H1 (cell line): ENCODE measurements at regions not wholly inside any gene's neighbourhood (a gene's known extent, or its start where the extent isn't known, plus 50 kb on each side); places are given as distances from the start of the nearest gene placed in this dataset.

Experiments used
- CTCF ChIA-PET: fragments of 300-600 bp; sonication (Branson Sonifier 250); formaldehyde crosslinking; loops from one replicate; lab custom pipeline; 2021; ENCODE audit not compliant: partially characterized antibody; lab: Charles Lee
- POLR2A ChIA-PET: fragments of 300-600 bp; sonication (Branson Sonifier 250); formaldehyde crosslinking; loops from one replicate; lab custom pipeline; 2021; ENCODE audit warnings: inconsistent platforms; ENCODE audit not compliant: partially characterized antibody; lab: Charles Lee
- DNase-seq, 2 experiments: peaks; one replicate each; pipeline versions ENCODE4 v3.0.0 to v3.0.0-alpha.2; 2010 to 2022; ENCODE audit warnings: low spot score in 2 of 2, low read depth in 1 of 2, mixed read lengths in 1 of 2
- FAIRE-seq: peaks from 2 replicates; lab custom pipeline; 2011; peaks lifted over from hg19 to GRCh38; lab: Jason Lieb, UNC
- H2AFZ ChIP-seq: 2 replicates; pipeline ENCODE4 v1.8.1; 2012; ENCODE audit warnings: low read length, inconsistent platforms
- H2AK5ac ChIP-seq: 2 replicates; pipeline ENCODE4 v1.6.1; 2013; ENCODE audit warnings: low read depth, low read length
- H2BK120ac ChIP-seq: replicated peaks from 2 replicates; pipeline ENCODE3; 2013; ENCODE audit warnings: low read depth, low read length, inconsistent platforms
- H2BK12ac ChIP-seq: 2 replicates; pipeline ENCODE4 v1.6.1; 2013; ENCODE audit warnings: low read depth, low read length
- H2BK15ac ChIP-seq: 2 replicates; pipeline ENCODE4 v1.6.1; 2013; ENCODE audit warnings: low read length
- H2BK20ac ChIP-seq: 2 replicates; pipeline ENCODE4 v1.6.1; 2013; ENCODE audit warnings: low read length
- H2BK5ac ChIP-seq: 2 replicates; pipeline ENCODE4 v1.6.1; 2013; ENCODE audit warnings: low read depth, low read length
- H3K14ac ChIP-seq: 2 replicates; pipeline ENCODE4 v1.6.1; 2013; ENCODE audit warnings: inconsistent platforms; ENCODE audit not compliant: insufficient read length
- H3K18ac ChIP-seq: 2 replicates; pipeline ENCODE4 v1.6.1; 2013; ENCODE audit warnings: low read length; ENCODE audit errors: extremely low read depth
- H3K23ac ChIP-seq: 2 replicates; pipeline ENCODE4 v1.6.1; 2013; ENCODE audit warnings: inconsistent platforms; ENCODE audit not compliant: insufficient read length
- H3K23me2 ChIP-seq: 2 replicates; pipeline ENCODE4 v1.6.1; 2013; ENCODE audit warnings: low read depth, low read length
- H3K27ac ChIP-seq: 2 replicates; pipeline ENCODE4 v1.6.1; 2011; ENCODE audit warnings: low read depth, low read length, inconsistent platforms
- H3K27me3 ChIP-seq, 4 experiments: replicated peaks in 1 of 4; 1 replicate in 1 of 4; 2 replicates in 3 of 4; pipeline versions ENCODE4 v1.6.1 to v1.8.1; 2011 to 2013; ENCODE audit warnings: low read length in 3 of 4, mild to moderate bottlenecking in 3 of 4, inconsistent platforms in 2 of 4, mixed read lengths in 2 of 4, moderate library complexity in 1 of 4; ENCODE audit not compliant: control insufficient read depth in 3 of 4, insufficient read depth in 3 of 4; ENCODE audit errors: extremely low read depth in 1 of 4
- H3K36me3 ChIP-seq, 4 experiments: 2 replicates each; pipeline versions ENCODE4 v1.6.1 to v1.8.1; 2011 to 2013; ENCODE audit warnings: mild to moderate bottlenecking in 4 of 4, low read length in 3 of 4, moderate library complexity in 2 of 4, control low read depth in 1 of 4, inconsistent platforms in 1 of 4; ENCODE audit not compliant: insufficient read depth in 4 of 4, control insufficient read depth in 2 of 4
- H3K4ac ChIP-seq: replicated peaks from 2 replicates; pipeline ENCODE3; 2013; ENCODE audit warnings: low read length, low read depth, mixed read lengths, inconsistent platforms; ENCODE audit not compliant: insufficient read length
- H3K4me1 ChIP-seq, 4 experiments: replicated peaks in 1 of 4; 1 replicate in 1 of 4; 2 replicates in 3 of 4; pipeline versions ENCODE4 v1.6.1 to v1.8.1; 2011 to 2013; ENCODE audit warnings: low read length in 3 of 4, inconsistent platforms in 2 of 4, mixed read lengths in 1 of 4; ENCODE audit not compliant: insufficient read depth in 4 of 4, control insufficient read depth in 3 of 4
- H3K4me2 ChIP-seq, 2 experiments: 2 replicates each; pipeline versions ENCODE4 v1.6.1 to v1.8.1; 2011 to 2013; ENCODE audit warnings: low read depth in 2 of 2, low read length in 2 of 2, control low read depth in 1 of 2, inconsistent platforms in 1 of 2, mild to moderate bottlenecking in 1 of 2; ENCODE audit not compliant: insufficient read depth in 1 of 2
- H3K4me3 ChIP-seq, 4 experiments: fragments of 200-600, 300-600 bp in 1 of 4; sonication (generic), shearing (Covaris generic), sonication (Bioruptor Twin) in 1 of 4; 2 replicates each; pipeline versions ENCODE4 v1.5.1 to v1.8.1; 2011 to 2016; ENCODE audit warnings: low read length in 4 of 4, low read depth in 3 of 4, control low read depth in 2 of 4, inconsistent platforms in 2 of 4, mild to moderate bottlenecking in 2 of 4, mixed read lengths in 1 of 4, moderate library complexity in 1 of 4; ENCODE audit not compliant: insufficient read depth in 2 of 4; ENCODE audit errors: extremely low read depth in 1 of 4
- H3K56ac ChIP-seq: replicated peaks from 2 replicates; pipeline ENCODE3; 2013; ENCODE audit warnings: low read depth, mild to moderate bottlenecking, mixed read lengths, low read length, inconsistent platforms; ENCODE audit not compliant: insufficient read length
- H3K79me1 ChIP-seq: 2 replicates; pipeline ENCODE4 v1.6.1; 2013; ENCODE audit warnings: low read depth, low read length, control low read depth
- H3K79me2 ChIP-seq, 2 experiments: 2 replicates each; pipeline versions ENCODE4 v1.6.1 to v1.8.1; 2012 to 2013; ENCODE audit warnings: low read length in 2 of 2, mild to moderate bottlenecking in 2 of 2, inconsistent platforms in 1 of 2; ENCODE audit not compliant: insufficient read depth in 2 of 2, control insufficient read depth in 1 of 2
- H3K9ac ChIP-seq, 4 experiments: replicated peaks in 1 of 4; 1 replicate in 1 of 4; 2 replicates in 3 of 4; pipeline versions ENCODE4 v1.6.1 to v1.8.1; 2011 to 2013; ENCODE audit warnings: low read depth in 3 of 4, low read length in 3 of 4, control low read depth in 2 of 4, mild to moderate bottlenecking in 2 of 4, moderate library complexity in 2 of 4, inconsistent platforms in 1 of 4; ENCODE audit errors: extremely low read depth in 1 of 4
- H3K9me3 ChIP-seq, 2 experiments: 2 replicates each; pipeline versions ENCODE4 v1.6.1 to v1.8.1; 2012 to 2013; ENCODE audit warnings: mild to moderate bottlenecking in 2 of 2, moderate library complexity in 2 of 2, control low read depth in 1 of 2, inconsistent platforms in 1 of 2, low read depth in 1 of 2, low read length in 1 of 2, mixed read lengths in 1 of 2; ENCODE audit not compliant: insufficient read depth in 2 of 2
- H4K20me1 ChIP-seq, 2 experiments: replicated peaks in 1 of 2; 2 replicates each; pipeline versions ENCODE3 to v1.8.1; 2011 to 2013; ENCODE audit warnings: inconsistent platforms in 2 of 2, low read length in 2 of 2, mild to moderate bottlenecking in 1 of 2; ENCODE audit not compliant: insufficient read depth in 2 of 2, control insufficient read depth in 1 of 2
- H4K5ac ChIP-seq: 2 replicates; pipeline ENCODE4 v1.6.1; 2013; ENCODE audit warnings: low read length, low read depth, mixed read lengths, inconsistent platforms; ENCODE audit not compliant: insufficient read length
- H4K8ac ChIP-seq: 2 replicates; pipeline ENCODE4 v1.8.0; 2013; ENCODE audit warnings: mild to moderate bottlenecking, moderate library complexity, low read length, inconsistent platforms; ENCODE audit not compliant: insufficient read depth; ENCODE audit errors: extremely low read depth
- H4K91ac ChIP-seq: replicated peaks from 2 replicates; pipeline ENCODE3; 2013; ENCODE audit warnings: low read length, mixed read lengths, inconsistent platforms; ENCODE audit not compliant: insufficient read length
- NRF1 ChIP-seq: IDR thresholded peaks from 2 replicates; pipeline ENCODE4 v1.6.1; 2011; ENCODE audit warnings: mild to moderate bottlenecking, low read depth, low read length, improper control_type of control experiment
- WGBS, 2 experiments: shearing (Covaris generic) in 1 of 2; methylation state at CpG; one replicate each; pipeline versions ENCODE4 v1.1.6 to v1.1.7; 2013 to 2015; ENCODE audit warnings: low lambda C conversion rate in 2 of 2, mixed read lengths in 2 of 2, inconsistent platforms in 1 of 2, low coverage in 1 of 2, missing lambda C conversion rate in 1 of 2; ENCODE audit not compliant: insufficient replicate concordance in 2 of 2, insufficient coverage in 1 of 2, insufficient read length in 1 of 2; ENCODE audit errors: extremely low coverage in 1 of 2, missing lambda C conversion rate in 1 of 2; 5-methylcytosine and 5-hydroxymethylcytosine counted together

DNA sequence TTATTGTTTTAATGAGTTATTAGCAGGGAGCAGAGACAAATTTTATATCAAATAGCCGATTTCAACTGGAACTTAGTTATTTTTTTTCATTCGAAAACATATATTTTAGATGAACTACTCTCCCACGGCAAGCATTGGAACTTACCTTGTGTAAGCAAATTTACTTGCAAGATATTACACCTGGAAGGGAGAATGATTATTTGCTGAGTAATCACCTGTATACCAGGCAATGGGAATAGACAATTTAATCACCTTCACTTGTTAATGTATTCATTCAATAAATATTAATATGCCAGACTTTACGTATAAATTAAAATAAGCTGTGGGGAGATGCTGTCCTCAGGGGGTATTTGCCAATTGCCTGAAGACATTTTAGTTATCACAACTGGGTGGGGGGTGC, 1069.9 kb upstream of the CHAC2 start:
- H4K91ac ChIP-seq, result no peak overlapping the region
- ChIA-PET POLR2A (no interaction called here), CTCF (no interaction called here)
- no peak overlapping the region for H2BK120ac ChIP-seq
- no peak overlapping the region for H3K27ac ChIP-seq
- no peak overlapping the region for H2BK20ac ChIP-seq
- H3K4me2 ChIP-seq, result no peak overlapping the region
- H3K56ac ChIP-seq, result no peak overlapping the region
- H3K4ac ChIP-seq, result no peak overlapping the region
- H3K14ac ChIP-seq, result no peak overlapping the region
- no peaks in the 10 kb centered on the region for H3K9me3 ChIP-seq
- no peaks in the 10 kb centered on the region for H3K27me3 ChIP-seq
- H2AFZ ChIP-seq, result no peak overlapping the region
- DNase-seq (no peak), FAIRE-seq (no peak)
- H4K8ac ChIP-seq, result no peak overlapping the region
- no peak overlapping the region for H2BK12ac ChIP-seq
- no peaks in the 10 kb centered on the region for H3K79me2 ChIP-seq
- no peak overlapping the region for H3K18ac ChIP-seq
- no peaks in the 10 kb centered on the region for H3K79me1 ChIP-seq
- H3K36me3 ChIP-seq, result no peaks in the 10 kb centered on the region
- no peak overlapping the region for H2AK5ac ChIP-seq
- H2BK15ac ChIP-seq, result no peak overlapping the region
- TF ChIP-seq NRF1, result no peak
- no peaks in the 10 kb centered on the region for H4K20me1 ChIP-seq
- no peaks in the 10 kb centered on the region for H3K23me2 ChIP-seq
- no peaks in the 10 kb centered on the region for H3K4me1 ChIP-seq
- H2BK5ac ChIP-seq, result no peak overlapping the region
- no peak overlapping the region for H4K5ac ChIP-seq
- 96% methylated on average over 4 of the region's 4 CpGs; no CpG with 5 or more reads in 1 of the 2 experiments for WGBS, 2 experiments
- H3K9ac ChIP-seq, result no peak overlapping the region
- H3K4me3 ChIP-seq, result no peak overlapping the region
- no peak overlapping the region for H3K23ac ChIP-seq
